Smooth muscle cell of the brain vasculature (primary cell): ENCODE measurements at regions not wholly inside any gene's neighbourhood (a gene's known extent, or its start where the extent isn't known, plus 50 kb on each side); places are given as distances from the start of the nearest gene placed in this dataset.
"Not testable (repeated sequence)": the region's sequence is repeated elsewhere in the genome, so short reads cannot be mapped to it uniquely, and the experiment has no call there.

ENCODE experiments used
- DNase-seq: peaks from one replicate; pipeline ENCODE4 v3.0.0-alpha.2; 2012; ENCODE audit warnings: low read depth, low spot score

GRCh38 chr6:56745971-56746370, 103.3 kb upstream of the DST start:
- DNase-seq = no peak

GRCh38 chr6:56745081-56745480, 102.4 kb upstream of the DST start:
- DNase-seq = no peak

GRCh38 chr6:56744528-56744927, 101.8 kb upstream of the DST start:
- DNase-seq = no peak

GRCh38 chr6:56742122-56742791, 99.6 kb upstream of the DST start:
- DNase-seq = no peak

DNA sequence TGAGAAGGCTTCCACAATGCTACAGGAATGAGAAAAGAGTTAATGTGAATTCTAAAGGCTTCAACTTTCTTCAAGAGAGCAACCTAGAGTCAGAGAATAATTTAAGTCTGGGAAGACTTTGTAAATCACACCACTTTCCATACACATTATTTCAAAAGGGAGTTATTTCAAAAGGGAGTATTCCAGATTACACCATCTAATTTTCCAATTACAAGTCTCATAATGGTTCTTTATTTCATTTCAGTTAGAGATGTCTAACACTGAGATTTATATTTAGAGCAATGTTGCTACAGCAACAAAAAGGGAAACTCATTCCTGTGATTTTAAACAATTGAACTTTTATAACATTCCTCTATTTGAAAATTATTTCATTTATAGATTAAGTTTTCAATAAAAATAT, 98.8 kb upstream of the DST start:
- DNase-seq = no peak

DNA sequence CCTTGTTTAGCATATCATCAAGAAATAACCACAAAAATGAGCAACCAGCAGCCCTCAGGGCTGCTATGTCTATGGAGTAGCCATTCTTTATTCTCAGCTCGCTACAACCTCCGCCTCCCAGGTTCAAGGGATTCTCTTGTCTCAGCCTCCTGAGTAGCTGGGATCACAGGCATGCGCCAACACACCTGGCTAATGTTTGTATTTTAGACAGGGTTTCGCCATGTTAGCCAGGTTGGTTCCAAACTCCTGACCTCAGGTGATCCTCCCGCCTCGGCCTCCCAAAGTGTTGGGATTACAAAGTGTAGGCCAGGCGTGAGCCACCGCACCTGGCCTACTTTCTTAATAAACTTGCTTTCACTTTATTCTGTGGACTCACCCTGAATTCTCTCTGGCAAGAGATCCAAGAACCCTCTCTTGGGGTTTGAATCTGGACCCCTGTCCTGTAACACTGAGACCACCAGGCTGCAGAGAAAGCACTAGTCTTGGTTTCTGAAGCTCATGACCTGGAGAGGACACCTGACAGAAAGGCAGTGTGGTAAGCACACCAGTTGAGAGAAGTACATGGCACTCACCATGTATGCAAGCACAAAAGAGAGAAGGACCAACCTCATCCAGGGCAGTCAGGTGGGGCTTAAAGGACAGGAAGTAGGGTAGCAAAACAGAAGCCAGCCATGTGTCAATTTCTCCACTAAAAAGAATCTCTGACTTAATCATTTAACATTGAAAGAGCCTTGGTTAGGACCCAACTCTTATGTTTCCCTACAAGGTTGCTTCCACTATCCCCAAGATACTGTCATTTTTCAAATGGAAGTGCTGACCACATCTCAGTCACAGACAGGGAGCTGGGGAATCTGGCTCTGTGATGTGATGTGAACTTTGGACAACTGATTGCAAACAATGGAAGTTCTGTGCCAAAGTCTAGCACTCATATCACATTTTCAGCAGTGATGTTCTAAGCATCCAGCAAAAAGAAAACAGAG, 97.4 kb upstream of the DST start:
- no peak for DNase-seq

DNA sequence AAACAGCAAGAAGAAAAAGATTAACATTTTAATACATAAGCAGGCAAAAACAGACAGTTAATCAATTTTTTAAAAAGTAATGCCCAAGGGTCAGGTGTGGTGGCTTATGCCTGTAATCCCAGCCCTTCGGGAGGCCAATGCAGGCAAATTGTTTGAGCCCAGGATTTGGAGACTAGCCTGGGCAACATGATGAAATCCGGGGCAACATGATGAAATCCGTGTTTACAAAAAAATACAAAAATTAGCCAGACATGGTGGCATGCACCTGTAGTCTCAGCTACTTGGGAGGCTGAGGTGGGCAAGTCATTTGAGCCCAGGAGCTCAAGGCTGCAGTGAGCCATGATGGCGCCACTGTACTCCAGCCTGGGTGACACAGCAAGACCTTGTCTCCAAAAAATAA, 94.1 kb upstream of the DST start:
- no peak for DNase-seq

- DNase-seq = no peak
These were observed 91.6 kb upstream of the DST start for GRCh38 chr6:56734335-56734734.

- DNase-seq = no peak
These were observed 90.6 kb upstream of the DST start for GRCh38 chr6:56733211-56733697.

DNA sequence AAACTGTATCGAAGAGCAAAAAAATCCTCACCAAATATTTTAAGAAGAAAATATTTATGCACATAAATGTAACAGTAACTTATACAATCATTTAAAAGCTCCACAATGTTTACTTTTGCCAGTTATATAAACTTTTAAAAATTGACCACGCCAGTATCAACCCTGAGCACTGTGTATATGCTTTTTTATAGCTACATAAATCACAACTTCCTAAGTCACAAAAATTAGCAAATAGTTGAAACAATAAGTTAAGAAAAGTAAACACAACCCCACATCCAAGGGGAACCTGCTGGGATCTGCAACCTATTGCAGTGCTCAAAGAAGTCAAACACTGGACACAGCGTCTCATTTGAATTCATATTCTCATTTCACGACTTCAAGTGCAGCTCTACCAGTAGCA, 89.8 kb upstream of the DST start:
- no peak for DNase-seq

GRCh38 chr6:56730663-56731529, 88.2 kb upstream of the DST start:
- no peak for DNase-seq

DNA sequence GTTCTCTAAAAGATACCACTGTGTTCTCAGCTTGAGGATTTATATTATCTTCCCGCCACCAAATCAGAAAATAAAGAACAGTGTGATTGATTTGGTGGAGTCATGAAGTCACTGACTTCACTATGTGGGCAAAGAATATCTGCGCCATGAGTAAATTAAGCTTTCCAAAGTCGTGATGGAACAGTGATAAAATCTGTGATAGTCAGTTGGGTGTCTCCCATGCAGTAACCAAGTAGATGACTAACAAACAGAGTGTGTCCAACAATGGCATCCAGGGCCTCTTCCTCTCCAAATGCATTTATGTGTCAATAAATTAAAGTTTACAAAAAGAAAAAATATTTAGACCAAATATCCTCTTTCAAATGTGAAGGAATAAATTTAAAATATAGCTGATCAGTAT, 87.0 kb upstream of the DST start:
- DNase-seq = no peak

DNA sequence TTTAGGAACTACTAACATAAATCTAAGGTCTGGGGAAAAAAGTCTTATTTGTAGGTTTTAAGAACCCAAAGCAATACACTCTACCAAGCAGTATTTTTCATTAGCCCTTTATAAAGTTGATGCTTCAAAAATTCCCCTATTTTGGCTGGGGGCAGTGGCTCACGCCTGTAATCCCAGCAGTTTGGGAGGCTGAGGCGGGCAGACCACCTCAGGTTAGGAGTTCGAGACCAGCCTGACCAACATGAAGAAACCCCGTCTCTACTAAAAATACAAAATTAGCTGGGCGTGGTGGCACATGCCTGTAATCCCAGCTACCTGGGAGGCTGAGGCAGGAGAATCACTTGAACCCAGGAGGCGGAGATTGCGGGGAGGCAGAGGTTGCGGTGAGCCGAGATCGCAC, 86.5 kb upstream of the DST start:
- DNase-seq = not testable (repeated sequence)

- no peak for DNase-seq
These were observed 84.6 kb upstream of the DST start for GRCh38 chr6:56727097-56727850.

GRCh38 chr6:56725254-56725653, 82.6 kb upstream of the DST start:
- no peak for DNase-seq

DNA sequence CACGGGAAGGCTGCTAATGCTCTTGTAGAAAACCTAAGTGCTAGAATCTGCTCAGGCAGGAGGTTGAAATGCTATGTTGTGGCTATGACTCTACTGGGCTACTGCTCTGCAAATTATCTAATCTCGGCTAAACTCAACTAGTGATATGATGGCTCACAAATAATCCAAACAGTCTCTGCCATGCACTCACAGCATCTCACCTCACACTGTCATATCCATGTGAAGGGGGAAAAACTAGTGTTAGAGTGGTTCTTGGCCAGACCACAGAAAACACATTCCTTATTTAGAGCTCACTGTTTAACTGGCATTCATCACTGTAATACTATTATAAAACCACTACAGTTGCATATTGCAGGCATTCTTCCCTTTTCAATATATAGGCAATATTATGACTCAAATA, 81.8 kb upstream of the DST start:
- no peak for DNase-seq

DNA sequence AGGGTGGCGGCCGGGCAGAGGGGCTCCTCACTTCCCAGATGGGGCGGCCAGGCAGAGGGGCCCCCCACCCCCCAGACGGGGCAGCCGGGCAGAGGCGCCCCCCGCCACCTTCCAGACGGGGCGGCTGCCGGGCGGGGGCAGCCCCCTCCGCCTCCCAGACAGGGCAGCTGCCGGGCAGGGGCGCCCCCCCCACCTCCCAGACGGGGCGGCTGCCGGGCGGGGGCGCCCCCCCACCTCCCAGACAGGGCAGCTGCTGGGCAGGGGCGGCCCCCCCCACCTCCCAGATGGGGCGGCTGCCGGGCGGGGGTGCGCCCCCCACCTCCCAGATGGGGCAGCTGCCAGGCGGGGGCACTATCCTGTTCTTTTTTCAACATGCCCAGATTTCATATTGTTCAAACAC, 78.2 kb upstream of the DST start:
- no peak for DNase-seq

DNA sequence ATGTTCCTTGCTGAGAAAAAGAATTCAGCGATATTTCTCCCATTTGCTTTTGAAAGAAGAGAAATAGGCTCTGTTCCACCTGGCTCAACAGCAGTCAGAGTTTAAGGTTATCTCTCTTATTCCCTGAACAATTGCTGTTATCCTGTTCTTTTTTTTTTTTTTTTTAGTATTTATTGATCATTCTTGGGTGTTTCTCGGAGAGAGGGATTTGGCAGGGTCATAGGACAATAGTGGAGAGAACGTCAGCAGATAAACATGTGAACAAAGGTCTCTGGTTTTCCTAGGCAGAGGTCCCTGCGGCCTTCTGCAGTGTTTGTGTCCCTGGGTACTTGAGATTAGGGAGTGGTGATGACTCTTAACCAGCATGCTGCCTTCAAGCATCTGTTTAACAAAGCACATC, 77.5 kb upstream of the DST start:
- not testable (repeated sequence) for DNase-seq

- not testable (repeated sequence) for DNase-seq
These were observed 76.8 kb upstream of the DST start for GRCh38 chr6:56719315-56720058.

DNA sequence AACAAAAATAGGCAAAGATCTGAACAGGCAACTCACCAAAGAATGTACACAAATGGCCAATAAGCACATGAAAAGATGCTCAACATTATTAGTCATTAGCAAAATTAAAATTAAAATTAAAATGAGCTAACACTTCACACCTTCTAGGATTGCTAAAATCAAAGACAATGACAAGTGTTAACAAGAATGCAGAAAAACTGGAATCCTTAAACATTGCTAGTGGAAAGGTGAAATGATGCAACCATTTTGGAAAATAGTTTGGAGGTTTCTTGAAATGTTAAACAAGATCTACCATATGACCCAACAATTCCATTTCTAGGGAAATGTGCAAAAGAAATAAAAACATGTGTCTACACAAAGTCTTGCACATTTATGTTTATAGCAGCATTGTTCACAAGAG, 75.5 kb upstream of the DST start:
- DNase-seq = no peak
